ENCODE measurements at regions not wholly inside any gene's neighbourhood (a gene's known extent, or its start where the extent isn't known, plus 50 kb on each side); places are given as distances from the start of the nearest gene placed in this dataset.

DNA sequence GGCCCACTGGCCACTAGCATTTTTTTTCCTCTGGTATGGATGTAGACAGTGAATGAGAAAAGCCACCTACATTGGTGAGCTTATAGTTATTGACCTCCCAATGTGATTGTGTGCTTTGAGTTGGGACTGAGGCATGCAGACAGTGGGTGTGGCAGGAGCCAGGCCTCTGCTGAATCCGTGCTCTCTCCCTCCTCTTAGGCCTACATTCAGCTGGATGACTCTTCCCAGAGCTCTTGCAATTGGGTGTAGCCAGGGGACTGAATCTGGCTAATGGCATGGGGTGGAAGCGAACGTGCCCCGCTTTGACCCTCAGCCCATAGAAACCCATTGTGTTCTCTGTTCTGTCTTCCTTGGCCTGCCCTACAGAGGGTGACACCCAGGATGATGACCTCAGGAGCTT is 698.3 kb upstream of the HS6ST1 start:
- no peaks in the 10 kb centered on the region for H4K20me1 ChIP-seq (ENCODE audit: control insufficient read depth, extremely low read depth, insufficient read depth, low read length)
- no peak for TF ChIP-seq EZH2 (IDR thresholded peaks at IDR 0.05; ENCODE audit: low read length)
- TF ChIP-seq, protein P1, sequence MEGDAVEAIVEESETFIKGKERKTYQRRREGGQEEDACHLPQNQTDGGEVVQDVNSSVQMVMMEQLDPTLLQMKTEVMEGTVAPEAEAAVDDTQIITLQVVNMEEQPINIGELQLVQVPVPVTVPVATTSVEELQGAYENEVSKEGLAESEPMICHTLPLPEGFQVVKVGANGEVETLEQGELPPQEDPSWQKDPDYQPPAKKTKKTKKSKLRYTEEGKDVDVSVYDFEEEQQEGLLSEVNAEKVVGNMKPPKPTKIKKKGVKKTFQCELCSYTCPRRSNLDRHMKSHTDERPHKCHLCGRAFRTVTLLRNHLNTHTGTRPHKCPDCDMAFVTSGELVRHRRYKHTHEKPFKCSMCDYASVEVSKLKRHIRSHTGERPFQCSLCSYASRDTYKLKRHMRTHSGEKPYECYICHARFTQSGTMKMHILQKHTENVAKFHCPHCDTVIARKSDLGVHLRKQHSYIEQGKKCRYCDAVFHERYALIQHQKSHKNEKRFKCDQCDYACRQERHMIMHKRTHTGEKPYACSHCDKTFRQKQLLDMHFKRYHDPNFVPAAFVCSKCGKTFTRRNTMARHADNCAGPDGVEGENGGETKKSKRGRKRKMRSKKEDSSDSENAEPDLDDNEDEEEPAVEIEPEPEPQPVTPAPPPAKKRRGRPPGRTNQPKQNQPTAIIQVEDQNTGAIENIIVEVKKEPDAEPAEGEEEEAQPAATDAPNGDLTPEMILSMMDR (optimal IDR thresholded peaks at IDR 0.05 in 1 of 3, IDR thresholded peaks at IDR 0.05 in 1 of 3, conservative IDR thresholded peaks at IDR 0.05 in 1 of 3; ENCODE audit: extremely low read depth in 1 of 3, insufficient read depth in 2 of 3, low read length in 3 of 3), result no peak
- H3K79me2 ChIP-seq (ENCODE audit: control insufficient read depth, insufficient read depth, low read length), result no peaks in the 10 kb centered on the region
- H3K4me2 ChIP-seq (ENCODE audit: control insufficient read depth, extremely low read depth, insufficient read depth, low read depth, low read length), result no peak overlapping the region
- DNase-seq (ENCODE audit: low read depth, low spot score) (no peak), FAIRE-seq (no peak)
- H3K27me3 ChIP-seq (ENCODE audit: control insufficient read depth, extremely low read depth, insufficient read depth, low read length), result no peaks in the 10 kb centered on the region
- H3K9me1 ChIP-seq (ENCODE audit: control insufficient read depth, extremely low read depth, insufficient read depth, low read length), result no peaks in the 10 kb centered on the region
- dilution Hi-C loops (cut with MboI; ENCODE audit: extremely low pct_ligation_motif_present, low sequenced_read_pairs), result no loop called here
- no peaks in the 10 kb centered on the region for H3K36me3 ChIP-seq (ENCODE audit: control insufficient read depth in 2 of 2, extremely low read depth in 1 of 2, insufficient read depth in 2 of 2, low read length in 2 of 2)
- H3K4me3 ChIP-seq (ENCODE audit: control insufficient read depth in 2 of 3, extremely low read depth in 1 of 3, insufficient read depth in 2 of 3, low read depth in 1 of 3, low read length in 3 of 3), result no peak overlapping the region
- H3K9ac ChIP-seq (ENCODE audit: control insufficient read depth, extremely low read depth, insufficient read depth, low read length), result no peak overlapping the region
- H3K9me3 ChIP-seq (ENCODE audit: control insufficient read depth, low read depth, low read length), result no peaks in the 10 kb centered on the region
- no peak overlapping the region for H2AFZ ChIP-seq (ENCODE audit: control insufficient read depth, low read length)
- H3K27ac ChIP-seq (ENCODE audit: control insufficient read depth, insufficient read depth, low read length), result no peak overlapping the region
- no peaks in the 10 kb centered on the region for H3K4me1 ChIP-seq (ENCODE audit: control insufficient read depth, extremely low read depth, insufficient read depth, low read length)

DNA sequence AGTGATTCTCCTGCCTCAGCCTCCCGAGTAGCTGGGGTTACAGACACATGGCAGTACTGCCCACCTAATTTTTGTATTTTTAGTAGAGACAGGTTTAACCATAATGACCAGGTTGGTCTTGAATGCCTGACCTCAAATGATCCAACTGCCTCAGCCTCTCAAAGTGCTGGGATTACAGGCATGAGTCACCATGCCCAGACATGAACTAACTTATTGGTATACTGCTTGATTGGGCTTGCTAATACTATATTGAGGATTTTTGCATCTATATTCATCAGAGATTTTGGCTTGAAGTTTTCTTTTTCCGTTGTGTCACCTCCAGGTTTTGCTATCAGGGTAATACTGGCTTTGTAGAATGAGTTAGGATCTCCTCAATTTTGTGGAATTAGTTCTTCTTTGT is 706.1 kb upstream of the HS6ST1 start:
- H3K36me3 ChIP-seq (ENCODE audit: control insufficient read depth in 2 of 2, extremely low read depth in 1 of 2, insufficient read depth in 2 of 2, low read length in 2 of 2), result no peaks in the 10 kb centered on the region
- no peak overlapping the region for H3K27ac ChIP-seq (ENCODE audit: control insufficient read depth, insufficient read depth, low read length)
- dilution Hi-C loops (cut with MboI; ENCODE audit: extremely low pct_ligation_motif_present, low sequenced_read_pairs), result no loop called here
- no peaks in the 10 kb centered on the region for H4K20me1 ChIP-seq (ENCODE audit: control insufficient read depth, extremely low read depth, insufficient read depth, low read length)
- H2AFZ ChIP-seq (ENCODE audit: control insufficient read depth, low read length), result no peak overlapping the region
- peaks cover 10% of the 10 kb centered on the region for H3K4me1 ChIP-seq (ENCODE audit: control insufficient read depth, extremely low read depth, insufficient read depth, low read length)
- TF ChIP-seq, protein P1 (optimal IDR thresholded peaks at IDR 0.05 in 1 of 3, IDR thresholded peaks at IDR 0.05 in 1 of 3, conservative IDR thresholded peaks at IDR 0.05 in 1 of 3; ENCODE audit: extremely low read depth in 1 of 3, insufficient read depth in 2 of 3, low read length in 3 of 3), result no peak
- no peak for TF ChIP-seq EZH2 (IDR thresholded peaks at IDR 0.05; ENCODE audit: low read length)
- FAIRE-seq (peak; percentile 80), DNase-seq (ENCODE audit: low read depth, low spot score) (peak; percentile 26)
- no peaks in the 10 kb centered on the region for H3K9me3 ChIP-seq (ENCODE audit: control insufficient read depth, low read depth, low read length)
- peak overlapping the region; percentile 41 for H3K4me2 ChIP-seq (ENCODE audit: control insufficient read depth, extremely low read depth, insufficient read depth, low read depth, low read length)
- no peak overlapping the region for H3K9ac ChIP-seq (ENCODE audit: control insufficient read depth, extremely low read depth, insufficient read depth, low read length)
- no peaks in the 10 kb centered on the region for H3K9me1 ChIP-seq (ENCODE audit: control insufficient read depth, extremely low read depth, insufficient read depth, low read length)
- H3K27me3 ChIP-seq (ENCODE audit: control insufficient read depth, extremely low read depth, insufficient read depth, low read length), result no peaks in the 10 kb centered on the region
- no peaks in the 10 kb centered on the region for H3K79me2 ChIP-seq (ENCODE audit: control insufficient read depth, insufficient read depth, low read length)
- H3K4me3 ChIP-seq (ENCODE audit: control insufficient read depth in 2 of 3, extremely low read depth in 1 of 3, insufficient read depth in 2 of 3, low read depth in 1 of 3, low read length in 3 of 3), result no peak overlapping the region
